ENCODE measurements at regions not wholly inside any gene's neighbourhood (a gene's known extent, or its start where the extent isn't known, plus 50 kb on each side); places are given as distances from the start of the nearest gene placed in this dataset.

DNA sequence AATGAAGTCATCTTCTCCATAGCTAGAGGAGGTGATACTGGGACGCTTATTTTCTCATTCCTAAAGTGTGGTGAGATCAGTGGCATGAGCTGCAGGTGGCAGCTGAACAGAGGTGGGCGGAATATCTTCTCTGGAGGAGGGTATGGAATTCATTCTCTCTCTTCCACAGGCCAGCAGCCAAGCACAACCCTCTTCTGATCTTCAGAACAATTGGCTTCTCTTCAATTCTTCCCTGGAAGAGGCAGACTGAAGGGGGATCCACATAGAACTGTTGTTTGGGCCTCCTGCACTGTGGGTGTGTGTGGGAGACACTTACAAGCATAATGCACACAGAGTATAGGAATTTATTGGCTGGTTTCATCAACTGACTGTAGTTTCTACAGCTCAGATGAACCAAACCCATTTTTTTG, 180.4 kb upstream of the RASGEF1B start:
- Mint-ChIP-seq H3K27ac (peak overlapping the region; percentile 99), H3K4me3 (peak overlapping the region; percentile 66), H3K36me3 (ENCODE audit: low read depth) (no peaks in the 10 kb centered on the region), H3K27me3 (no peaks in the 10 kb centered on the region), H3K4me1 (ENCODE audit: low read depth) (peaks cover 73% of the 10 kb centered on the region), H3K9me3 (peaks cover 6% of the 10 kb centered on the region)

- no peaks in the 10 kb centered on the region for H3K27me3 Mint-ChIP-seq
- peaks cover 78% of the 10 kb centered on the region for H3K4me1 Mint-ChIP-seq (ENCODE audit: low read depth)
- peak overlapping the region; percentile 99 for H3K27ac Mint-ChIP-seq
- peaks cover 6% of the 10 kb centered on the region for H3K9me3 Mint-ChIP-seq
- no peaks in the 10 kb centered on the region for H3K36me3 Mint-ChIP-seq (ENCODE audit: low read depth)
- peak overlapping the region; percentile 62 for H3K4me3 Mint-ChIP-seq
Observed at GRCh38 chr4:81651243-81651899, 179.7 kb upstream of the RASGEF1B start.

- Mint-ChIP-seq H3K27ac (peak overlapping the region; percentile 99), H3K4me1 (ENCODE audit: low read depth) (peaks cover 78% of the 10 kb centered on the region), H3K27me3 (no peaks in the 10 kb centered on the region), H3K36me3 (ENCODE audit: low read depth) (no peaks in the 10 kb centered on the region), H3K4me3 (peak overlapping the region; percentile 62), H3K9me3 (peaks cover 6% of the 10 kb centered on the region)
Observed at GRCh38 chr4:81650606-81651242, 179.0 kb upstream of the RASGEF1B start.

GRCh38 chr4:81648576-81649275, 177.0 kb upstream of the RASGEF1B start:
- H3K36me3 Mint-ChIP-seq (ENCODE audit: low read depth), result no peaks in the 10 kb centered on the region
- H3K9me3 Mint-ChIP-seq, result peaks cover 6% of the 10 kb centered on the region
- H3K27me3 Mint-ChIP-seq, result no peaks in the 10 kb centered on the region
- peak overlapping the region; percentile 82 for H3K27ac Mint-ChIP-seq
- peaks cover 71% of the 10 kb centered on the region for H3K4me1 Mint-ChIP-seq (ENCODE audit: low read depth)
- peak overlapping the region; percentile 73 for H3K4me3 Mint-ChIP-seq

- Mint-ChIP-seq H3K4me1 (ENCODE audit: low read depth) (peaks cover 63% of the 10 kb centered on the region), H3K27ac (peak overlapping the region; percentile 8), H3K9me3 (no peaks in the 10 kb centered on the region), H3K27me3 (no peaks in the 10 kb centered on the region), H3K4me3 (no peak overlapping the region), H3K36me3 (ENCODE audit: low read depth) (no peaks in the 10 kb centered on the region)
Observed at GRCh38 chr4:81647388-81647787, 175.7 kb upstream of the RASGEF1B start.

DNA sequence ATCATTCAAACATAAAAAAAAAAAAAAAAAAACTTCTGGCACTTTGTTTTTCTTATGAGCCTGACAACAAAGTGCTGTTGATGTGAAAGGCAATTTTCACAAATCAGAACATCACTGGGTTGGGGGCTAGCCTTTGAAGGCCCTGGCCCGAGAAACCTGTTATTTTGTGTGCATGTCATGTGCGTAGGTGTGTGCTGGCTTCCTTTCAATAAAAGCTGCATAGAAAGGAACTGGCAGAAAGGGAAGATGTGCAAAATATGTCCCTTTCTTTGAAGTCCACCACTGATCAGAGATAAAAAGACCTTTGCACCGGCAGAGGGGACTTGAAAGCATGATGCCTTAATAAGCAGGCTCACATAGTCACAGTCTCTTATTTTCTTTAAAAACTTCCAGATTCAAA, 170.8 kb upstream of the RASGEF1B start:
- peaks cover 20% of the 10 kb centered on the region for H3K4me1 Mint-ChIP-seq (ENCODE audit: low read depth)
- H3K4me3 Mint-ChIP-seq, result no peak overlapping the region

GRCh38 chr4:81639248-81639647, 167.5 kb upstream of the RASGEF1B start:
- Mint-ChIP-seq H3K36me3 (ENCODE audit: low read depth) (no peaks in the 10 kb centered on the region), H3K9me3 (no peaks in the 10 kb centered on the region)

More for the DNA sequence above, 170.8 kb upstream of the RASGEF1B start:
- H3K9me3 Mint-ChIP-seq, result no peaks in the 10 kb centered on the region
- H3K36me3 Mint-ChIP-seq (ENCODE audit: low read depth), result no peaks in the 10 kb centered on the region
- no peaks in the 10 kb centered on the region for H3K27me3 Mint-ChIP-seq
- H3K27ac Mint-ChIP-seq, result no peak overlapping the region

GRCh38 chr4:81638698-81639097, 167.0 kb upstream of the RASGEF1B start:
- H3K36me3 Mint-ChIP-seq (ENCODE audit: low read depth), result no peaks in the 10 kb centered on the region
- no peak overlapping the region for H3K4me3 Mint-ChIP-seq
- H3K9me3 Mint-ChIP-seq, result no peaks in the 10 kb centered on the region
- no peaks in the 10 kb centered on the region for H3K27me3 Mint-ChIP-seq
- peak overlapping the region; percentile 32 for H3K27ac Mint-ChIP-seq
- H3K4me1 Mint-ChIP-seq (ENCODE audit: low read depth), result peaks cover 23% of the 10 kb centered on the region

More at GRCh38 chr4:81639248-81639647, 167.5 kb upstream of the RASGEF1B start:
- Mint-ChIP-seq H3K27me3 (no peaks in the 10 kb centered on the region), H3K4me1 (ENCODE audit: low read depth) (peaks cover 23% of the 10 kb centered on the region), H3K27ac (no peak overlapping the region), H3K4me3 (no peak overlapping the region)

DNA sequence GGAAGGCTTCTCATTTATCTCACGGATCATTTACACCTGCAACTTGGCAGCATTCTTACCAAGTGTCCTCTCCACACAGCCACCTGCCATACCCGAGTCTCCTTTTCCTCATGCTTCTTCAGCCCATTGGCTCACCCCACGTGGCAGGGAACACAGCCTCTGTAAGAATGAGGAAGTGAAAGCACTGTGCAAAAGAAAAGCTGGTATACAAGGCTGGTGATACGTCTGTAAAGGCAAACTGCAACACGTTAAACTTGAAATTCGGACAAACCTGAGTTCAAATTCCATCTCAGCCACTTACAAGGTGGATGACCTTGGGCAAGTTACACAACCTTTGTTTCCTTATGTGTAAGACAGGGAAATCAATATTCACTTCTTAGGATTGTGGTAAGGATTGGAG, 164.0 kb upstream of the RASGEF1B start:
- Mint-ChIP-seq H3K9me3 (no peaks in the 10 kb centered on the region), H3K27me3 (no peaks in the 10 kb centered on the region), H3K4me1 (ENCODE audit: low read depth) (peaks cover 40% of the 10 kb centered on the region), H3K27ac (no peak overlapping the region), H3K36me3 (ENCODE audit: low read depth) (no peaks in the 10 kb centered on the region), H3K4me3 (no peak overlapping the region)

DNA sequence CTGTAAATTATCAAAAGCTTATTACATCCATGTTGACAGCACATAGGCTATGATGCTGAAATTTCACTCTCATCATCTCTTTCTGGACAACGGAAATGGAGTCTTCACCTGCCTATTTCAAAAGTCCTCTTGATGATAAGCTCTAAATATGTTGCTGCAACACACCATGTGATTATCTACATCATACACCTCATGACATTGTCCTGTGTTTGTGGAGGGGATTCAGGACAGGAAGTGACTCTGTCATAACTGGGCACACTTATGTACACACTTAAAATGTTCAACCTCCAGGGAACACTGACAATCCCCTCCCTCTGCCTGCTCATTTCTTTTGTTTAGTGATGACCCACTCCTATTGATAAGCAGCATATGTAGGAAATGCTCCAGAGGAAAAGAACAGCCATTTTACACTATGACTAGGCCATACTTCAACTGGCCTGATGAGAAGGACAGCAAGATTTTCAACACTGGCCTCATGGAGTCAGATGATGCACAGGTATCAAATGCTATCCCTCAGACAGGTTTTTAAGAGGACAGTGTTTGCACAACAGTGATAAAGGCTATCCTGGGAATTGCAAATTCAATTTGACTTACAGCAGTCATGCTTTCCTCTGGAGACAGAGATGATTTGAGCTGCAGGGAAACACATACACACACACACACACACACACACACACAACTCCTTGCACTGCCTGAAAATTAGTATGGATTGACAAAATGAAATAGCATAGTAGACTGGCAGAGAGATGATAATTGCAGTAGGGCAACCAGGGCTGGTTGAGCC, 163.3 kb upstream of the RASGEF1B start:
- no peaks in the 10 kb centered on the region for H3K27me3 Mint-ChIP-seq
- H3K4me3 Mint-ChIP-seq, result no peak overlapping the region
- no peak overlapping the region for H3K27ac Mint-ChIP-seq
- peaks cover 40% of the 10 kb centered on the region for H3K4me1 Mint-ChIP-seq (ENCODE audit: low read depth)
- no peaks in the 10 kb centered on the region for H3K9me3 Mint-ChIP-seq
- no peaks in the 10 kb centered on the region for H3K36me3 Mint-ChIP-seq (ENCODE audit: low read depth)

- no peaks in the 10 kb centered on the region for H3K36me3 Mint-ChIP-seq (ENCODE audit: low read depth)
- H3K4me1 Mint-ChIP-seq (ENCODE audit: low read depth), result peaks cover 43% of the 10 kb centered on the region
Observed at GRCh38 chr4:81634165-81634564, 162.5 kb upstream of the RASGEF1B start.

GRCh38 chr4:81632581-81633299, 161.0 kb upstream of the RASGEF1B start:
- Mint-ChIP-seq H3K27me3 (no peaks in the 10 kb centered on the region), H3K36me3 (ENCODE audit: low read depth) (no peaks in the 10 kb centered on the region), H3K27ac (no peak overlapping the region), H3K9me3 (no peaks in the 10 kb centered on the region), H3K4me1 (ENCODE audit: low read depth) (peaks cover 51% of the 10 kb centered on the region), H3K4me3 (no peak overlapping the region)

More at GRCh38 chr4:81634165-81634564, 162.5 kb upstream of the RASGEF1B start:
- Mint-ChIP-seq H3K27ac (no peak overlapping the region), H3K9me3 (no peaks in the 10 kb centered on the region), H3K4me3 (no peak overlapping the region), H3K27me3 (no peaks in the 10 kb centered on the region)

- Mint-ChIP-seq H3K27ac (peak overlapping the region; percentile 18), H3K9me3 (no peaks in the 10 kb centered on the region), H3K4me1 (ENCODE audit: low read depth) (peaks cover 53% of the 10 kb centered on the region), H3K36me3 (ENCODE audit: low read depth) (no peaks in the 10 kb centered on the region), H3K4me3 (no peak overlapping the region), H3K27me3 (no peaks in the 10 kb centered on the region)
Observed at GRCh38 chr4:81631958-81632441, 160.3 kb upstream of the RASGEF1B start.

- Mint-ChIP-seq H3K4me1 (ENCODE audit: low read depth) (peaks cover 48% of the 10 kb centered on the region), H3K27me3 (no peaks in the 10 kb centered on the region), H3K36me3 (ENCODE audit: low read depth) (no peaks in the 10 kb centered on the region), H3K9me3 (no peaks in the 10 kb centered on the region), H3K27ac (no peak overlapping the region), H3K4me3 (no peak overlapping the region)
Observed at GRCh38 chr4:81629366-81629765, 157.7 kb upstream of the RASGEF1B start.

Data from stimulated activated naive CD8-positive, alpha-beta T cell treated with anti-CD3 and anti-CD28 coated beads, Interleukin-15, Interleukin-2, amounts not matched to agents 100 ng/mL and 50 ng/mL, for 24 hours (primary cell).